GM12892 (cell line): ENCODE measurements at regions not wholly inside any gene's neighbourhood (a gene's known extent, or its start where the extent isn't known, plus 50 kb on each side); places are given as distances from the start of the nearest gene placed in this dataset.

ENCODE experiments used
- POLR2A ChIP-seq: IDR thresholded peaks from 2 replicates; pipeline ENCODE4 v1.6.1; 2011; ENCODE audit warnings: low read depth, low read length, control low read depth
- POLR2AphosphoS5 ChIP-seq: IDR thresholded peaks from 2 replicates; pipeline ENCODE4 v1.6.1; 2011; ENCODE audit warnings: low read depth, low read length, control low read depth

DNA sequence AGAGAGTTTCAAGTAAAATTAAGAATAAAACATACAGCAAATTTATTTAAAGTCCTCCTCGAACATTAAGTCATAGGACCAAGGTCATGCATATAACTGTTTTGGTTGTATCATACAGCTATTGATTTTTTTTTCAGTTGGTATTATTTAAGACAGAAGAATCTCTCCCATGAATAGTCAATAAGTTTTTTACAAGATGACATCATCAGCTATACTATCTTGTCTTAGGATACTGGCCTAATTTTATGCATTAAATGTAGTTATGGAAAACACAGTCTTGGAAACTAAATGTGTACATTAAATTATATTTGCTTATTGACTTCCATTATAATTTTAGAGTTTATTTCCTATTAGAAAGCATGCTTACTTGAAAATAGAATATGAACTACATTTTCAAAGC is 755.9 kb downstream of the PCDH19 start:
- TF ChIP-seq POLR2A: no peak
- TF ChIP-seq POLR2AphosphoS5: no peak
